H9 (cell line): ENCODE measurements at regions not wholly inside any gene's neighbourhood (a gene's known extent, or its start where the extent isn't known, plus 50 kb on each side); places are given as distances from the start of the nearest gene placed in this dataset.
A peak's percentile ranks its signal among the peaks of the same experiment; 100 is the strongest.

Experiments used
- DNase-seq: peaks from one replicate; pipeline ENCODE4 v3.0.0-alpha.2; 2017
- H2AFZ ChIP-seq: one replicate; pipeline ENCODE4 v1.6.1; 2013; ENCODE audit warnings: mild to moderate bottlenecking, low read length, control low read depth, moderate library complexity
- H2AK5ac ChIP-seq: 2 replicates; pipeline ENCODE4 v1.6.1; 2013; ENCODE audit warnings: low read length, control low read depth, mixed read lengths; ENCODE audit not compliant: insufficient read length
- H2BK120ac ChIP-seq: one replicate; pipeline ENCODE4 v1.6.1; 2013; ENCODE audit warnings: low read depth, mild to moderate bottlenecking, low read length, control low read depth, inconsistent platforms; ENCODE audit not compliant: poor library complexity, severe bottlenecking
- H2BK12ac ChIP-seq: 2 replicates; pipeline ENCODE4 v1.6.1; 2013; ENCODE audit warnings: low read length, control low read depth, mixed read lengths, low read depth; ENCODE audit not compliant: insufficient read length
- H2BK15ac ChIP-seq: 2 replicates; pipeline ENCODE4 v1.6.1; 2013; ENCODE audit warnings: low read depth, low read length, control low read depth
- H2BK20ac ChIP-seq: one replicate; pipeline ENCODE4 v1.6.1; 2013; ENCODE audit warnings: low read depth, mild to moderate bottlenecking, low read length, control low read depth, inconsistent platforms; ENCODE audit not compliant: poor library complexity, severe bottlenecking
- H2BK5ac ChIP-seq: 2 replicates; pipeline ENCODE4 v1.6.1; 2013; ENCODE audit warnings: low read length, control low read depth, mixed read lengths; ENCODE audit not compliant: insufficient read length
- H3K14ac ChIP-seq: 2 replicates; pipeline ENCODE4 v1.6.1; 2013; ENCODE audit warnings: low read length, control low read depth; ENCODE audit not compliant: insufficient read depth
- H3K18ac ChIP-seq: 2 replicates; pipeline ENCODE4 v1.6.1; 2013; ENCODE audit warnings: low read depth, mild to moderate bottlenecking, mixed read lengths, low read length, control low read depth; ENCODE audit not compliant: insufficient read length
- H3K23ac ChIP-seq: 2 replicates; pipeline ENCODE4 v1.6.1; 2013; ENCODE audit warnings: low read length, control low read depth, mixed read lengths, low read depth; ENCODE audit not compliant: insufficient read length
- H3K23me2 ChIP-seq: 2 replicates; pipeline ENCODE4 v1.6.1; 2013; ENCODE audit warnings: low read depth, mild to moderate bottlenecking, mixed read lengths, low read length, control low read depth; ENCODE audit not compliant: insufficient read length, poor library complexity, severe bottlenecking
- H3K27ac ChIP-seq: 2 replicates; pipeline ENCODE4 v1.5.1; 2013; ENCODE audit warnings: low read length, control low read depth, mixed read lengths, low read depth; ENCODE audit not compliant: insufficient read length
- H3K27me3 ChIP-seq: 2 replicates; pipeline ENCODE4 v1.6.1; 2013; ENCODE audit warnings: low read length, control low read depth, inconsistent platforms; ENCODE audit not compliant: insufficient read depth
- H3K4ac ChIP-seq: 2 replicates; pipeline ENCODE4 v1.6.1; 2013; ENCODE audit warnings: low read depth, mild to moderate bottlenecking, control low read depth, inconsistent platforms, low read length, moderate library complexity
- H3K4me1 ChIP-seq: 2 replicates; pipeline ENCODE4 v1.6.1; 2013; ENCODE audit warnings: low read length, control low read depth, inconsistent platforms; ENCODE audit not compliant: insufficient read depth
- H3K4me2 ChIP-seq: 2 replicates; pipeline ENCODE4 v1.6.1; 2013; ENCODE audit warnings: low read length, control low read depth, mixed read lengths; ENCODE audit not compliant: insufficient read length, insufficient read depth
- H3K56ac ChIP-seq: 2 replicates; pipeline ENCODE4 v1.6.1; 2013; ENCODE audit warnings: low read depth, mild to moderate bottlenecking, mixed read lengths, low read length, control low read depth; ENCODE audit not compliant: insufficient read length
- H3K79me1 ChIP-seq: 2 replicates; pipeline ENCODE4 v1.6.1; 2013; ENCODE audit warnings: low read depth, mild to moderate bottlenecking, moderate library complexity, low read length, control low read depth, inconsistent platforms; ENCODE audit not compliant: insufficient read depth, poor library complexity, severe bottlenecking
- H3K79me2 ChIP-seq: 2 replicates; pipeline ENCODE4 v1.6.1; 2013; ENCODE audit warnings: low read length, control low read depth, inconsistent platforms; ENCODE audit not compliant: insufficient read depth
- H3K9ac ChIP-seq: 2 replicates; pipeline ENCODE4 v1.6.1; 2013; ENCODE audit warnings: low read length, control low read depth, mixed read lengths; ENCODE audit not compliant: insufficient read length; ENCODE audit errors: extremely low read depth
- H3K9me3 ChIP-seq: one replicate; pipeline ENCODE4 v1.6.1; 2013; ENCODE audit warnings: low read depth, low read length, inconsistent platforms; ENCODE audit not compliant: control insufficient read depth
- H3T11ph ChIP-seq: one replicate; pipeline ENCODE4 v1.6.1; 2013; ENCODE audit warnings: mild to moderate bottlenecking, low read length, control low read depth, inconsistent platforms
- H4K20me1 ChIP-seq: one replicate; pipeline ENCODE4 v1.6.1; 2013; ENCODE audit not compliant: control insufficient read depth, insufficient read length, insufficient read depth
- H4K5ac ChIP-seq: 2 replicates; pipeline ENCODE4 v1.6.1; 2013; ENCODE audit warnings: low read depth, mild to moderate bottlenecking, mixed read lengths, low read length, control low read depth; ENCODE audit not compliant: insufficient read length
- H4K8ac ChIP-seq: replicated peaks from 2 replicates; pipeline ENCODE4 v1.6.1; 2013; ENCODE audit warnings: low read length, control low read depth, mixed read lengths, low read depth; ENCODE audit not compliant: insufficient read length
- H4K91ac ChIP-seq: 2 replicates; pipeline ENCODE4 v1.6.1; 2013; ENCODE audit warnings: low read depth, mild to moderate bottlenecking, moderate library complexity, mixed read lengths, low read length, control low read depth; ENCODE audit not compliant: insufficient read length
- H3K27ac Mint-ChIP-seq, 3 experiments: 2 replicates in 2 of 3; 3 replicates in 1 of 3; pipeline ENCODE4 v1.8.0; 2020 to 2021; ENCODE audit warnings: mixed read lengths in 3 of 3, mild to moderate bottlenecking in 1 of 3, moderate library complexity in 1 of 3
- H3K27me3 Mint-ChIP-seq: 2 replicates; pipeline ENCODE4 v1.8.0; 2021; ENCODE audit warnings: low read depth, mild to moderate bottlenecking, moderate library complexity, mixed read lengths
- H3K36me3 Mint-ChIP-seq, 3 experiments: 2 replicates in 2 of 3; 3 replicates in 1 of 3; pipeline ENCODE4 v1.8.0; 2020 to 2021; ENCODE audit warnings: low read depth in 3 of 3, mixed read lengths in 3 of 3; ENCODE audit not compliant: insufficient read depth in 1 of 3
- H3K4me1 Mint-ChIP-seq, 2 experiments: 2 replicates each; pipeline ENCODE4 v1.8.0; 2020; ENCODE audit warnings: mixed read lengths in 2 of 2
- H3K4me3 Mint-ChIP-seq, 2 experiments: 2 replicates in 1 of 2; 3 replicates in 1 of 2; pipeline ENCODE4 v1.8.0; 2020 to 2021; ENCODE audit warnings: mild to moderate bottlenecking in 2 of 2, mixed read lengths in 2 of 2, moderate library complexity in 1 of 2
- H3K9me3 Mint-ChIP-seq, 2 experiments: 2 replicates in 1 of 2; 3 replicates in 1 of 2; pipeline ENCODE4 v1.8.0; 2020; ENCODE audit warnings: mild to moderate bottlenecking in 2 of 2, mixed read lengths in 2 of 2, moderate library complexity in 1 of 2
- CTCF ChIP-seq: fragments of 200-600 bp; sonication (generic); conservative IDR thresholded peaks from 3 replicates; pipeline ENCODE4 v1.8.0; 2021; ENCODE audit warnings: antibody characterized with exemption, mild to moderate bottlenecking
- WGBS: extraction: QIAGEN DNeasy Blood & Tissue Kit; methylation state at CpG from one replicate; pipeline ENCODE4 v1.1.7; 2013; ENCODE audit warnings: missing lambda C conversion rate, low lambda C conversion rate, mixed read lengths; ENCODE audit not compliant: insufficient read length; ENCODE audit errors: extremely low coverage; 5-methylcytosine and 5-hydroxymethylcytosine counted together

DNA sequence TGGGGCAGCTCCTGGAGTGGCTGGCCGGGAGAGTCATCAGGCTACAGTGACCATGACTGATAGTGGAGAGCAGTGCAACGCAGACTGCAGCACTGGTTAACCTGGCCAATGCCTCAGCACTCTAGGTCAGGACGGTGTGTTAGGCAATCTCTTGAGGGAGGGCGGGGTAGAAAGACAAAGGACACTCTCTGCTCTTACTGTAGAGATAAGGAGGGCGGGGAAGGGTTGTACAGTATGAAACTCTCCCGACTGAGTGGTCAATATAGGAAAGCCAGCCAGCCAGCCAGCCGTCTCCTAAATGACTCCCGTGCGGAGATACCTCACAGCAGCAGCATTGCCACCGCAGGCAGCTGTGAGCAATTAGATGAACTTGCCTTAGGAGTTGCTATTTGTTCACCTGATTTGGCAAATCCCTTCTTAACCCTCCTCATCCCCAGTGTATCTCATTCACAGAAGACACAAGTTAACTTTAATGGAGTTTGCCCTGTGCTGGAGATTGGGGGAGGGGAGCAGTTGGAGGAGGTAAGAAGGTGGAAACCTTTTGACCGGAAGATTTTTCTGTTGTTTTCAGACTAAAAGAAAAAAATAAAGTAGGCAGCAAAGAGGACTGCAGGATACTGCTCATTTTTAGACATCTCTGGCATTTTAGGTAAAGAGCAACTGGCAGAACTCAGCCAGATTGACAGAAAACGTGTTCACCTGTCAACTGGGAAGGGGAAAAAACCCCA lies 330.5 kb downstream of the HNRNPD start:
- H3K4me3 Mint-ChIP-seq = peak overlapping the region; percentile 68 to 89
- Histone ChIP-seq H3K27me3 (peaks cover 6% of the 10 kb centered on the region; the same call in 1 of the 2 replicates), H4K91ac (no peak overlapping the region), H3K4me1 (peaks cover 2% of the 10 kb centered on the region; the same call in 1 of the 2 replicates), H3K4me2 (peak overlapping the region; percentile 80), H3K4ac (no peak overlapping the region), H3K14ac (no peak overlapping the region), H4K5ac (no peak overlapping the region), H2BK20ac (no peak overlapping the region), H2BK120ac (no peak overlapping the region), H2AK5ac (no peak overlapping the region), H2AFZ (no peak overlapping the region), H3K56ac (no peak overlapping the region), H3K18ac (no peak overlapping the region), H3K23ac (no peak overlapping the region), H2BK12ac (no peak overlapping the region), H3K23me2 (peaks cover 11% of the 10 kb centered on the region), H3K9ac (no peak overlapping the region), H3K9me3 (no peaks in the 10 kb centered on the region), H3K79me1 (no peaks in the 10 kb centered on the region), H3T11ph (no peak overlapping the region), H3K79me2 (no peaks in the 10 kb centered on the region), H4K20me1 (no peaks in the 10 kb centered on the region), H4K8ac (no peak overlapping the region), H2BK15ac (no peak overlapping the region), H3K27ac (no peak overlapping the region), H2BK5ac (no peak overlapping the region)
- WGBS = no CpG with 5 or more reads among the region's 12 CpGs
- TF ChIP-seq CTCF = no peak
- H3K27me3 Mint-ChIP-seq = peaks cover 65% of the 10 kb centered on the region
- DNase-seq = peak; percentile 53
- peaks cover 20 to 22% of the 10 kb centered on the region in 2 experiments for H3K4me1 Mint-ChIP-seq
- H3K36me3 Mint-ChIP-seq = no peaks in the 10 kb centered on the region; a peak in 1 of 7 replicates
- H3K27ac Mint-ChIP-seq = no peak overlapping the region
- H3K9me3 Mint-ChIP-seq = no peaks in the 10 kb centered on the region
